ENCODE measurements at regions not wholly inside any gene's neighbourhood (a gene's known extent, or its start where the extent isn't known, plus 50 kb on each side); places are given as distances from the start of the nearest gene placed in this dataset.
"Not testable (repeated sequence)": the region's sequence is repeated elsewhere in the genome, so short reads cannot be mapped to it uniquely, and the experiment has no call there.

GRCh38 chr5:58300346-58300895, 159.5 kb downstream of the PLK2 start:
- DNase-seq, result no peak

- no peak for DNase-seq
Measured at GRCh38 chr5:58299256-58299655, 160.6 kb downstream of the PLK2 start.

- DNase-seq, result no peak
Measured at GRCh38 chr5:58294598-58295305, 165.1 kb downstream of the PLK2 start.

- not testable (repeated sequence) for DNase-seq
Measured at GRCh38 chr5:58288275-58288674, 171.6 kb downstream of the PLK2 start.

- no peak for DNase-seq
Measured at GRCh38 chr5:58286741-58287140, 173.1 kb downstream of the PLK2 start.

GRCh38 chr5:58285900-58286299, 174.0 kb downstream of the PLK2 start:
- no peak for DNase-seq

GRCh38 chr5:58284886-58285285, 175.0 kb downstream of the PLK2 start:
- DNase-seq, result no peak

GRCh38 chr5:58281189-58281588, 178.7 kb downstream of the PLK2 start:
- no peak for DNase-seq

- no peak for DNase-seq
Measured at GRCh38 chr5:58279259-58279658, 180.6 kb downstream of the PLK2 start.

GRCh38 chr5:58276431-58276830, 183.5 kb downstream of the PLK2 start:
- no peak for DNase-seq

GRCh38 chr5:58275516-58275915, 184.4 kb downstream of the PLK2 start:
- DNase-seq, result no peak

GRCh38 chr5:58274191-58274590, 185.7 kb downstream of the PLK2 start:
- DNase-seq, result no peak

GRCh38 chr5:58273711-58274110, 186.2 kb downstream of the PLK2 start:
- DNase-seq, result no peak

GRCh38 chr5:58268268-58268667, 191.6 kb downstream of the PLK2 start:
- peak in 1 of 3 donors; percentile 52 for DNase-seq

GRCh38 chr5:58266402-58266801, 193.5 kb downstream of the PLK2 start:
- DNase-seq, result no peak

GRCh38 chr5:58265246-58265930, 194.5 kb downstream of the PLK2 start:
- no peak for DNase-seq

GRCh38 chr5:58264276-58264675, 195.6 kb downstream of the PLK2 start:
- DNase-seq, result peak; percentile 47 to 83 (median 67)

GRCh38 chr5:58263296-58263695, 196.6 kb downstream of the PLK2 start:
- no peak for DNase-seq

GRCh38 chr5:58262226-58262625, 197.7 kb downstream of the PLK2 start:
- DNase-seq, result no peak

GRCh38 chr5:58261605-58262004, 198.3 kb downstream of the PLK2 start:
- DNase-seq, result peak; percentile 31 to 52 (median 32)

GRCh38 chr5:58260243-58260642, 199.6 kb downstream of the PLK2 start:
- no peak for DNase-seq

- peak in 2 of 3 donors; percentile 16 to 85 for DNase-seq
Measured at GRCh38 chr5:58259685-58260152, 200.2 kb downstream of the PLK2 start.

Measured in muscle of back (tissue), 3 donors.